Upper lobe of right lung (tissue), 1 donor: ENCODE measurements at regions not wholly inside any gene's neighbourhood (a gene's known extent, or its start where the extent isn't known, plus 50 kb on each side); places are given as distances from the start of the nearest gene placed in this dataset.
A peak's percentile ranks its signal among the peaks of the same experiment; 100 is the strongest.

Experiments
- ATAC-seq: fragments of 200-7000 bp; cut with Tn5 transposase; one replicate; pipeline ENCODE4 v1.9.1; 2020; ENCODE audit warnings: mild to moderate bottlenecking, moderate library complexity
- DNase-seq: peaks from one replicate; pipeline ENCODE4 v3.0.0-alpha.2; 2020
- H3K27ac ChIP-seq: fragments of 200-600 bp; one replicate; pipeline ENCODE4 v1.8.0; 2022
- H3K27me3 ChIP-seq: fragments of 200-600 bp; one replicate; pipeline ENCODE4 v1.8.0; 2022; ENCODE audit warnings: mild to moderate bottlenecking
- H3K36me3 ChIP-seq: fragments of 200-600 bp; one replicate; pipeline ENCODE4 v1.8.0; 2022
- H3K4me1 ChIP-seq: fragments of 200-600 bp; one replicate; pipeline ENCODE4 v1.8.0; 2022
- H3K4me3 ChIP-seq: fragments of 200-600 bp; one replicate; pipeline ENCODE4 v1.8.0; 2022; ENCODE audit warnings: mild to moderate bottlenecking
- H3K9me3 ChIP-seq: fragments of 200-600 bp; one replicate; pipeline ENCODE4 v1.8.0; 2022
- CTCF ChIP-seq: fragments of 200-600 bp; IDR thresholded peaks from one replicate; pipeline ENCODE4 v1.8.0; 2022; ENCODE audit warnings: antibody characterized with exemption
- intact Hi-C: fragments of 100-400 bp; cut with DNase I; formaldehyde crosslinking; loops from one replicate; pipeline ENCODE4 v1.11.0; 2022
- donor health status: DM: no; HTN: yes; CAD: no; lungs with severe emphysema.

- Histone ChIP-seq H3K4me1 (no peaks in the 10 kb centered on the region), H3K27ac (peak overlapping the region; percentile 3), H3K9me3 (no peaks in the 10 kb centered on the region), H3K4me3 (no peak overlapping the region), H3K27me3 (no peaks in the 10 kb centered on the region), H3K36me3 (no peaks in the 10 kb centered on the region)
- intact Hi-C loops: no loop called here
- TF ChIP-seq CTCF: no peak
- ATAC-seq (no peak), DNase-seq (no peak)
These were observed 358.5 kb downstream of the GPATCH2 start for GRCh38 chr1:217272385-217272784.

GRCh38 chr1:217270101-217270500 lies 360.8 kb downstream of the GPATCH2 start:
- Histone ChIP-seq H3K27me3 (no peaks in the 10 kb centered on the region), H3K4me1 (no peaks in the 10 kb centered on the region), H3K36me3 (no peaks in the 10 kb centered on the region), H3K4me3 (no peak overlapping the region), H3K27ac (no peak overlapping the region), H3K9me3 (no peaks in the 10 kb centered on the region)
- intact Hi-C loops: no loop called here
- no peak for TF ChIP-seq CTCF
- no peak for DNase-seq
- no peak for ATAC-seq

- no peaks in the 10 kb centered on the region for H3K4me1 ChIP-seq
- no peaks in the 10 kb centered on the region for H3K9me3 ChIP-seq
- H3K27me3 ChIP-seq: no peaks in the 10 kb centered on the region
- H3K27ac ChIP-seq: no peak overlapping the region
- intact Hi-C loops: no loop called here
- ATAC-seq (no peak), DNase-seq (no peak)
- H3K4me3 ChIP-seq: no peak overlapping the region
- no peak for TF ChIP-seq CTCF
- no peaks in the 10 kb centered on the region for H3K36me3 ChIP-seq
These were observed 362.8 kb downstream of the GPATCH2 start for GRCh38 chr1:217268058-217268457.

GRCh38 chr1:217261636-217262035 lies 369.3 kb downstream of the GPATCH2 start:
- no peak for ATAC-seq
- Histone ChIP-seq H3K4me1 (no peaks in the 10 kb centered on the region), H3K27ac (no peak overlapping the region), H3K9me3 (no peaks in the 10 kb centered on the region), H3K36me3 (no peaks in the 10 kb centered on the region), H3K27me3 (no peaks in the 10 kb centered on the region), H3K4me3 (no peak overlapping the region)
- intact Hi-C loops: no loop called here
- no peak for TF ChIP-seq CTCF
- no peak for DNase-seq

- Histone ChIP-seq H3K9me3 (no peaks in the 10 kb centered on the region), H3K27me3 (no peaks in the 10 kb centered on the region), H3K36me3 (no peaks in the 10 kb centered on the region), H3K27ac (no peak overlapping the region), H3K4me1 (no peaks in the 10 kb centered on the region), H3K4me3 (no peak overlapping the region)
- ATAC-seq (no peak), DNase-seq (no peak)
- no peak for TF ChIP-seq CTCF
- intact Hi-C loops: no loop called here
These were observed 370.2 kb downstream of the GPATCH2 start for GRCh38 chr1:217260676-217261075.

GRCh38 chr1:217253985-217254384 lies 376.9 kb downstream of the GPATCH2 start:
- Histone ChIP-seq H3K27ac (no peak overlapping the region), H3K4me1 (no peaks in the 10 kb centered on the region), H3K4me3 (no peak overlapping the region), H3K27me3 (no peaks in the 10 kb centered on the region), H3K36me3 (no peaks in the 10 kb centered on the region), H3K9me3 (no peaks in the 10 kb centered on the region)
- DNase-seq (no peak), ATAC-seq (no peak)
- intact Hi-C loops: no loop called here
- TF ChIP-seq CTCF: no peak
